Hepatocyte (in vitro differentiated cells): ENCODE measurements at regions not wholly inside any gene's neighbourhood (a gene's known extent, or its start where the extent isn't known, plus 50 kb on each side); places are given as distances from the start of the nearest gene placed in this dataset.

Source experiments
- CTCF ChIP-seq: fragments of 200-600 bp; sonication (generic); IDR thresholded peaks from 2 replicates; pipeline ENCODE4 v1.5.1; 2016; ENCODE audit warnings: antibody characterized with exemption, mild to moderate bottlenecking; ENCODE audit not compliant: poor library complexity
- EZH2 ChIP-seq: fragments of 200-600 bp; sonication (generic); IDR thresholded peaks from 2 replicates; pipeline ENCODE4 v1.6.1; 2016; ENCODE audit warnings: antibody characterized with exemption, mild to moderate bottlenecking, borderline replicate concordance
- EZH2phosphoT487 ChIP-seq: fragments of 200-600 bp; sonication (generic); IDR thresholded peaks from one replicate; pipeline ENCODE4 v1.6.1; 2018; ENCODE audit warnings: antibody characterized with exemption, mild to moderate bottlenecking, low read depth, moderate library complexity; ENCODE audit not compliant: unreplicated experiment, severe bottlenecking

- TF ChIP-seq CTCF: no peak
- no peak for TF ChIP-seq EZH2
- TF ChIP-seq EZH2phosphoT487: no peak
These were observed 156.5 kb downstream of the TFAP2B start for GRCh38 chr6:50975216-50975615.
